DND-41 (cell line): ENCODE measurements at regions not wholly inside any gene's neighbourhood (a gene's known extent, or its start where the extent isn't known, plus 50 kb on each side); places are given as distances from the start of the nearest gene placed in this dataset.

ENCODE experiments used
- ATAC-seq: fragments of 200-7000 bp; cut with Tn5 transposase; 3 replicates; pipeline ENCODE4 v1.9.1; 2021; ENCODE audit warnings: low read depth; ENCODE audit not compliant: insufficient read depth
- DNase-seq: peaks from one replicate; pipeline ENCODE4 v3.0.0-alpha.2; 2020
- H2AFZ ChIP-seq: 2 replicates; pipeline ENCODE4 v1.6.0; 2012; ENCODE audit warnings: low read depth, low read length
- H3K27ac ChIP-seq: 2 replicates; pipeline ENCODE4 v1.5.1; 2012; ENCODE audit warnings: low read length, inconsistent platforms
- H3K27me3 ChIP-seq: fragments of 200-600 bp; sonication (generic); 2 replicates; pipeline ENCODE4 v1.6.0; 2012; ENCODE audit warnings: low read length, mild to moderate bottlenecking, inconsistent platforms; ENCODE audit not compliant: insufficient read depth, poor library complexity
- H3K36me3 ChIP-seq: 2 replicates; pipeline ENCODE4 v1.5.1; 2012; ENCODE audit warnings: low read length, inconsistent platforms; ENCODE audit not compliant: insufficient read depth
- H3K4me1 ChIP-seq: 2 replicates; pipeline ENCODE4 v1.5.1; 2012; ENCODE audit warnings: mild to moderate bottlenecking, low read length; ENCODE audit not compliant: insufficient read depth
- H3K4me2 ChIP-seq: 2 replicates; pipeline ENCODE4 v1.6.0; 2012; ENCODE audit warnings: mild to moderate bottlenecking, moderate library complexity, low read length, inconsistent platforms; ENCODE audit not compliant: insufficient read depth
- H3K4me3 ChIP-seq, 2 experiments: fragments of 200-600 bp in 1 of 2; shearing (Covaris generic) in 1 of 2; 2 replicates each; pipeline ENCODE4 v1.5.1; 2012 to 2016; ENCODE audit warnings: inconsistent platforms in 2 of 2, low read length in 2 of 2, mild to moderate bottlenecking in 2 of 2, low read depth in 1 of 2, moderate library complexity in 1 of 2
- H3K79me2 ChIP-seq: 2 replicates; pipeline ENCODE4 v1.6.0; 2012; ENCODE audit warnings: low read length, inconsistent platforms; ENCODE audit not compliant: insufficient read depth
- H3K9ac ChIP-seq: 2 replicates; pipeline ENCODE4 v1.6.0; 2012; ENCODE audit warnings: low read depth, mild to moderate bottlenecking, inconsistent platforms, low read length, moderate library complexity
- H3K9me3 ChIP-seq: 2 replicates; pipeline ENCODE4 v1.5.1; 2012; ENCODE audit warnings: low read length, moderate library complexity, mild to moderate bottlenecking, inconsistent platforms; ENCODE audit not compliant: insufficient read depth, severe bottlenecking
- H4K20me1 ChIP-seq: 2 replicates; pipeline ENCODE4 v1.6.0; 2012; ENCODE audit warnings: low read length; ENCODE audit not compliant: insufficient read depth
- CTCF ChIP-seq: IDR thresholded peaks from 2 replicates; pipeline ENCODE4 v1.5.1; 2012; ENCODE audit warnings: borderline replicate concordance, low read length, moderate library complexity, mild to moderate bottlenecking; ENCODE audit not compliant: poor library complexity, severe bottlenecking; ENCODE audit errors: extremely low read depth
- EZH2 ChIP-seq: IDR thresholded peaks from 3 replicates; pipeline ENCODE4 v1.6.1; 2012; ENCODE audit warnings: borderline replicate concordance, low read depth, mild to moderate bottlenecking, moderate library complexity, low read length, inconsistent platforms; ENCODE audit not compliant: severe bottlenecking

- Histone ChIP-seq H3K4me3 (no peak overlapping the region), H3K4me1 (no peaks in the 10 kb centered on the region), H3K36me3 (no peaks in the 10 kb centered on the region), H3K9ac (no peak overlapping the region), H3K27ac (no peak overlapping the region), H3K4me2 (no peak overlapping the region), H3K79me2 (no peaks in the 10 kb centered on the region), H4K20me1 (no peaks in the 10 kb centered on the region), H3K9me3 (no peaks in the 10 kb centered on the region), H3K27me3 (no peaks in the 10 kb centered on the region), H2AFZ (no peak overlapping the region)
- ATAC-seq: no peak
- no peak for DNase-seq
- TF ChIP-seq EZH2 (no peak), CTCF (no peak)
Measured at GRCh38 chr18:44039216-44039615, 641.5 kb upstream of the SETBP1 start.

GRCh38 chr18:44039826-44040225 lies 640.9 kb upstream of the SETBP1 start:
- no peaks in the 10 kb centered on the region for H3K4me1 ChIP-seq
- no peak for DNase-seq
- H3K27ac ChIP-seq: no peak overlapping the region
- no peaks in the 10 kb centered on the region for H3K9me3 ChIP-seq
- no peak overlapping the region for H2AFZ ChIP-seq
- no peak for TF ChIP-seq CTCF
- no peak overlapping the region for H3K9ac ChIP-seq
- H3K36me3 ChIP-seq: no peaks in the 10 kb centered on the region
- ATAC-seq: no peak
- no peaks in the 10 kb centered on the region for H4K20me1 ChIP-seq
- no peak overlapping the region for H3K4me3 ChIP-seq
- H3K4me2 ChIP-seq: no peak overlapping the region
- H3K79me2 ChIP-seq: no peaks in the 10 kb centered on the region
- H3K27me3 ChIP-seq: no peaks in the 10 kb centered on the region

GRCh38 chr18:44041553-44041952 lies 639.1 kb upstream of the SETBP1 start:
- H3K27ac ChIP-seq: no peak overlapping the region
- H2AFZ ChIP-seq: no peak overlapping the region
- DNase-seq (no peak), ATAC-seq (no peak)
- no peaks in the 10 kb centered on the region for H3K4me1 ChIP-seq
- H3K27me3 ChIP-seq: no peaks in the 10 kb centered on the region
- H3K79me2 ChIP-seq: no peaks in the 10 kb centered on the region
- no peak overlapping the region for H3K4me3 ChIP-seq
- no peak for TF ChIP-seq EZH2
- TF ChIP-seq CTCF: no peak
- no peak overlapping the region for H3K9ac ChIP-seq
- H3K36me3 ChIP-seq: no peaks in the 10 kb centered on the region
- no peaks in the 10 kb centered on the region for H3K9me3 ChIP-seq
- H4K20me1 ChIP-seq: no peaks in the 10 kb centered on the region
- no peak overlapping the region for H3K4me2 ChIP-seq

GRCh38 chr18:44041961-44042360 lies 638.7 kb upstream of the SETBP1 start:
- Histone ChIP-seq H3K4me3 (no peak overlapping the region), H3K4me2 (no peak overlapping the region)
- no peak for TF ChIP-seq EZH2
- no peak for TF ChIP-seq CTCF

More at GRCh38 chr18:44041961-44042360, 638.7 kb upstream of the SETBP1 start:
- no peaks in the 10 kb centered on the region for H3K27me3 ChIP-seq
- no peaks in the 10 kb centered on the region for H3K4me1 ChIP-seq
- H2AFZ ChIP-seq: no peak overlapping the region
- no peak overlapping the region for H3K9ac ChIP-seq
- H3K9me3 ChIP-seq: no peaks in the 10 kb centered on the region
- H3K36me3 ChIP-seq: no peaks in the 10 kb centered on the region
- H3K27ac ChIP-seq: no peak overlapping the region
- H3K79me2 ChIP-seq: no peaks in the 10 kb centered on the region
- H4K20me1 ChIP-seq: no peaks in the 10 kb centered on the region
- DNase-seq (no peak), ATAC-seq (no peak)
